H1 (cell line): ENCODE measurements at regions not wholly inside any gene's neighbourhood (a gene's known extent, or its start where the extent isn't known, plus 50 kb on each side); places are given as distances from the start of the nearest gene placed in this dataset.

Experiments
- CTCF ChIA-PET: fragments of 300-600 bp; sonication (Branson Sonifier 250); formaldehyde crosslinking; loops from one replicate; lab custom pipeline; 2021; ENCODE audit not compliant: partially characterized antibody; lab: Charles Lee
- POLR2A ChIA-PET: fragments of 300-600 bp; sonication (Branson Sonifier 250); formaldehyde crosslinking; loops from one replicate; lab custom pipeline; 2021; ENCODE audit warnings: inconsistent platforms; ENCODE audit not compliant: partially characterized antibody; lab: Charles Lee
- DNase-seq, 2 experiments: peaks; one replicate each; pipeline versions ENCODE4 v3.0.0 to v3.0.0-alpha.2; 2010 to 2022; ENCODE audit warnings: low spot score in 2 of 2, low read depth in 1 of 2, mixed read lengths in 1 of 2
- FAIRE-seq: peaks from 2 replicates; lab custom pipeline; 2011; peaks lifted over from hg19 to GRCh38; lab: Jason Lieb, UNC
- H2AFZ ChIP-seq: 2 replicates; pipeline ENCODE4 v1.8.1; 2012; ENCODE audit warnings: low read length, inconsistent platforms
- H2AK5ac ChIP-seq: 2 replicates; pipeline ENCODE4 v1.6.1; 2013; ENCODE audit warnings: low read depth, low read length
- H2BK120ac ChIP-seq: replicated peaks from 2 replicates; pipeline ENCODE3; 2013; ENCODE audit warnings: low read depth, low read length, inconsistent platforms
- H2BK12ac ChIP-seq: 2 replicates; pipeline ENCODE4 v1.6.1; 2013; ENCODE audit warnings: low read depth, low read length
- H2BK15ac ChIP-seq: 2 replicates; pipeline ENCODE4 v1.6.1; 2013; ENCODE audit warnings: low read length
- H2BK20ac ChIP-seq: 2 replicates; pipeline ENCODE4 v1.6.1; 2013; ENCODE audit warnings: low read length
- H2BK5ac ChIP-seq: 2 replicates; pipeline ENCODE4 v1.6.1; 2013; ENCODE audit warnings: low read depth, low read length
- H3K14ac ChIP-seq: 2 replicates; pipeline ENCODE4 v1.6.1; 2013; ENCODE audit warnings: inconsistent platforms; ENCODE audit not compliant: insufficient read length
- H3K18ac ChIP-seq: 2 replicates; pipeline ENCODE4 v1.6.1; 2013; ENCODE audit warnings: low read length; ENCODE audit errors: extremely low read depth
- H3K23ac ChIP-seq: 2 replicates; pipeline ENCODE4 v1.6.1; 2013; ENCODE audit warnings: inconsistent platforms; ENCODE audit not compliant: insufficient read length
- H3K23me2 ChIP-seq: 2 replicates; pipeline ENCODE4 v1.6.1; 2013; ENCODE audit warnings: low read depth, low read length
- H3K27ac ChIP-seq: 2 replicates; pipeline ENCODE4 v1.6.1; 2011; ENCODE audit warnings: low read depth, low read length, inconsistent platforms
- H3K27me3 ChIP-seq, 4 experiments: replicated peaks in 1 of 4; 1 replicate in 1 of 4; 2 replicates in 3 of 4; pipeline versions ENCODE4 v1.6.1 to v1.8.1; 2011 to 2013; ENCODE audit warnings: low read length in 3 of 4, mild to moderate bottlenecking in 3 of 4, inconsistent platforms in 2 of 4, mixed read lengths in 2 of 4, moderate library complexity in 1 of 4; ENCODE audit not compliant: control insufficient read depth in 3 of 4, insufficient read depth in 3 of 4; ENCODE audit errors: extremely low read depth in 1 of 4
- H3K36me3 ChIP-seq, 4 experiments: 2 replicates each; pipeline versions ENCODE4 v1.6.1 to v1.8.1; 2011 to 2013; ENCODE audit warnings: mild to moderate bottlenecking in 4 of 4, low read length in 3 of 4, moderate library complexity in 2 of 4, control low read depth in 1 of 4, inconsistent platforms in 1 of 4; ENCODE audit not compliant: insufficient read depth in 4 of 4, control insufficient read depth in 2 of 4
- H3K4ac ChIP-seq: replicated peaks from 2 replicates; pipeline ENCODE3; 2013; ENCODE audit warnings: low read length, low read depth, mixed read lengths, inconsistent platforms; ENCODE audit not compliant: insufficient read length
- H3K4me1 ChIP-seq, 4 experiments: replicated peaks in 1 of 4; 1 replicate in 1 of 4; 2 replicates in 3 of 4; pipeline versions ENCODE4 v1.6.1 to v1.8.1; 2011 to 2013; ENCODE audit warnings: low read length in 3 of 4, inconsistent platforms in 2 of 4, mixed read lengths in 1 of 4; ENCODE audit not compliant: insufficient read depth in 4 of 4, control insufficient read depth in 3 of 4
- H3K4me2 ChIP-seq, 2 experiments: 2 replicates each; pipeline versions ENCODE4 v1.6.1 to v1.8.1; 2011 to 2013; ENCODE audit warnings: low read depth in 2 of 2, low read length in 2 of 2, control low read depth in 1 of 2, inconsistent platforms in 1 of 2, mild to moderate bottlenecking in 1 of 2; ENCODE audit not compliant: insufficient read depth in 1 of 2
- H3K4me3 ChIP-seq, 4 experiments: fragments of 200-600, 300-600 bp in 1 of 4; sonication (generic), shearing (Covaris generic), sonication (Bioruptor Twin) in 1 of 4; 2 replicates each; pipeline versions ENCODE4 v1.5.1 to v1.8.1; 2011 to 2016; ENCODE audit warnings: low read length in 4 of 4, low read depth in 3 of 4, control low read depth in 2 of 4, inconsistent platforms in 2 of 4, mild to moderate bottlenecking in 2 of 4, mixed read lengths in 1 of 4, moderate library complexity in 1 of 4; ENCODE audit not compliant: insufficient read depth in 2 of 4; ENCODE audit errors: extremely low read depth in 1 of 4
- H3K56ac ChIP-seq: replicated peaks from 2 replicates; pipeline ENCODE3; 2013; ENCODE audit warnings: low read depth, mild to moderate bottlenecking, mixed read lengths, low read length, inconsistent platforms; ENCODE audit not compliant: insufficient read length
- H3K79me1 ChIP-seq: 2 replicates; pipeline ENCODE4 v1.6.1; 2013; ENCODE audit warnings: low read depth, low read length, control low read depth
- H3K79me2 ChIP-seq, 2 experiments: 2 replicates each; pipeline versions ENCODE4 v1.6.1 to v1.8.1; 2012 to 2013; ENCODE audit warnings: low read length in 2 of 2, mild to moderate bottlenecking in 2 of 2, inconsistent platforms in 1 of 2; ENCODE audit not compliant: insufficient read depth in 2 of 2, control insufficient read depth in 1 of 2
- H3K9ac ChIP-seq, 4 experiments: replicated peaks in 1 of 4; 1 replicate in 1 of 4; 2 replicates in 3 of 4; pipeline versions ENCODE4 v1.6.1 to v1.8.1; 2011 to 2013; ENCODE audit warnings: low read depth in 3 of 4, low read length in 3 of 4, control low read depth in 2 of 4, mild to moderate bottlenecking in 2 of 4, moderate library complexity in 2 of 4, inconsistent platforms in 1 of 4; ENCODE audit errors: extremely low read depth in 1 of 4
- H3K9me3 ChIP-seq, 2 experiments: 2 replicates each; pipeline versions ENCODE4 v1.6.1 to v1.8.1; 2012 to 2013; ENCODE audit warnings: mild to moderate bottlenecking in 2 of 2, moderate library complexity in 2 of 2, control low read depth in 1 of 2, inconsistent platforms in 1 of 2, low read depth in 1 of 2, low read length in 1 of 2, mixed read lengths in 1 of 2; ENCODE audit not compliant: insufficient read depth in 2 of 2
- H4K20me1 ChIP-seq, 2 experiments: replicated peaks in 1 of 2; 2 replicates each; pipeline versions ENCODE3 to v1.8.1; 2011 to 2013; ENCODE audit warnings: inconsistent platforms in 2 of 2, low read length in 2 of 2, mild to moderate bottlenecking in 1 of 2; ENCODE audit not compliant: insufficient read depth in 2 of 2, control insufficient read depth in 1 of 2
- H4K5ac ChIP-seq: 2 replicates; pipeline ENCODE4 v1.6.1; 2013; ENCODE audit warnings: low read length, low read depth, mixed read lengths, inconsistent platforms; ENCODE audit not compliant: insufficient read length
- H4K8ac ChIP-seq: 2 replicates; pipeline ENCODE4 v1.8.0; 2013; ENCODE audit warnings: mild to moderate bottlenecking, moderate library complexity, low read length, inconsistent platforms; ENCODE audit not compliant: insufficient read depth; ENCODE audit errors: extremely low read depth
- H4K91ac ChIP-seq: replicated peaks from 2 replicates; pipeline ENCODE3; 2013; ENCODE audit warnings: low read length, mixed read lengths, inconsistent platforms; ENCODE audit not compliant: insufficient read length
- BRCA1 ChIP-seq: IDR thresholded peaks from 2 replicates; pipeline ENCODE4 v1.6.1; 2012; ENCODE audit warnings: low read depth, low read length, improper control_type of control experiment
- CBX5 ChIP-seq: fragments of 300-800, 300-1000 bp; sonication (generic); IDR thresholded peaks from 2 replicates; pipeline ENCODE4 v1.7.1; 2016; ENCODE audit warnings: antibody characterized with exemption, low read length, low read depth
- JUN ChIP-seq: IDR thresholded peaks from 2 replicates; pipeline ENCODE4 v1.6.1; 2011; ENCODE audit warnings: low read depth, mild to moderate bottlenecking, improper control_type of control experiment, low read length
- KDM4A ChIP-seq: IDR thresholded peaks from one replicate; pipeline ENCODE4 v1.7.1; 2012; ENCODE audit warnings: low read depth, mild to moderate bottlenecking, moderate library complexity, low read length, inconsistent platforms; ENCODE audit not compliant: severe bottlenecking
- PHF8 ChIP-seq: fragments of 200-600 bp; sonication (generic); conservative IDR thresholded peaks from 2 replicates; pipeline ENCODE4 v1.7.1; 2012; ENCODE audit warnings: low read depth, mild to moderate bottlenecking, inconsistent platforms, low read length, moderate library complexity
- RXRA ChIP-seq: IDR thresholded peaks from 2 replicates; pipeline ENCODE4 v1.6.1; 2011; ENCODE audit warnings: low read depth, mild to moderate bottlenecking, low read length, moderate library complexity; ENCODE audit not compliant: insufficient read depth
- SP1 ChIP-seq: IDR thresholded peaks from 2 replicates; pipeline ENCODE4 v1.6.1; 2011; ENCODE audit warnings: low read depth, low read length
- SP4 ChIP-seq: IDR thresholded peaks from 2 replicates; pipeline ENCODE4 v1.6.1; 2012; ENCODE audit warnings: low read length, inconsistent platforms
- TAF1 ChIP-seq: IDR thresholded peaks from 2 replicates; pipeline ENCODE4 v1.6.1; 2011; ENCODE audit warnings: mild to moderate bottlenecking, low read depth, low read length
- TCF12 ChIP-seq: IDR thresholded peaks from 2 replicates; pipeline ENCODE4 v1.6.1; 2011; ENCODE audit warnings: low read depth, mild to moderate bottlenecking, low read length
- WGBS, 2 experiments: shearing (Covaris generic) in 1 of 2; methylation state at CpG; one replicate each; pipeline versions ENCODE4 v1.1.6 to v1.1.7; 2013 to 2015; ENCODE audit warnings: low lambda C conversion rate in 2 of 2, mixed read lengths in 2 of 2, inconsistent platforms in 1 of 2, low coverage in 1 of 2, missing lambda C conversion rate in 1 of 2; ENCODE audit not compliant: insufficient replicate concordance in 2 of 2, insufficient coverage in 1 of 2, insufficient read length in 1 of 2; ENCODE audit errors: extremely low coverage in 1 of 2, missing lambda C conversion rate in 1 of 2; 5-methylcytosine and 5-hydroxymethylcytosine counted together
- TF ChIP-seq, protein P1 (sequence below): IDR thresholded peaks from 2 replicates; pipeline ENCODE4 v1.6.1; 2011; ENCODE audit warnings: low read length, improper control_type of control experiment
- TF ChIP-seq, protein P2 (sequence below): IDR thresholded peaks from 2 replicates; pipeline ENCODE4 v1.6.1; 2011; ENCODE audit warnings: low read depth, mild to moderate bottlenecking, low read length; ENCODE audit not compliant: insufficient read depth

DNA sequence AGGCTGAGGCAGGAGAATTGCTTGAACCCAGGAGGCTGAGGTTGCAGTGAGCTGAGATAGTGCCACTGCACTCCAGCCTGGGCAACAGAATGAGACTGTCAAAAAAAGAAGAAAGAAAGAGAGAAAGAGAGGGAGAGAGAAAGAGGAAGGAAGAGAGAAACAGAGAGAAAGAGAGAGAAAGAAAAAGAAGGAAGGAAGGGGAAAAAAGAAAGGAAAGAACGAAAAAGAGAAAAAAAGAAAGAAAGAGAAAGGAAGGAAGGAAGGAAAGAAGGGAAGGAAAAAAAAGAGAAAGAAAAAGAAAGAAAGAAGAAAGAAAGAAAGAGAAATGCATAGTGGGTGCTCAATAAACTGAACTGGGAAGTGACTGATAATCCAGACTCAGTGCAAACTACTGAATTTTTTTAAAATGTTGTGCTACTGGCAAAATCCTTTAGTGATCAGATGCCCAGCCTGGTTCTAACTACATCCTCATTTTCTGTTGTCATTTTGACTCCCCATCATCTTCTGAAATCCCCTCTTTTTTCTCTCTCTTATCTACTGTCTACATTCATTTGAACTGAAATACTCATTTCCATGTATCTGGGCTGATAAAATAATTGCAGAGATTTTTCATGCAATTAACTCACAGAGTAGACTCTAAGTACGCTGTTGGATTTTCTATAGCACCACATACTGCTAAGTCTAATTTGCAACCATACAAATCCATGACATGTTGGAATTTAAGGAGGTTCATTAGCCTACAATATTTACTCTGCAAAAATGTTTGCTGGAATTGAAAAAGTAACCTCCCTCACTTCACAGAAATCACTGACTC lies 85.3 kb upstream of the HIVEP1 start:
- Histone ChIP-seq H3K79me1 (no peaks in the 10 kb centered on the region), H3K36me3 (no peaks in the 10 kb centered on the region), H2BK120ac (no peak overlapping the region), H3K4me1 (peaks cover 3 to 6% (median 5%) of the 10 kb centered on the region in 4 experiments), H3K27me3 (no peaks in the 10 kb centered on the region), H2BK12ac (no peak overlapping the region), H3K56ac (no peak overlapping the region), H2BK5ac (no peak overlapping the region), H3K23me2 (no peaks in the 10 kb centered on the region; the same call in 1 of the 2 replicates), H3K18ac (no peak overlapping the region), H2BK15ac (no peak overlapping the region), H3K4me3 (no peak overlapping the region), H4K5ac (no peak overlapping the region), H3K14ac (no peak overlapping the region), H4K20me1 (no peaks in the 10 kb centered on the region), H2AK5ac (no peak overlapping the region), H3K9me3 (no peaks in the 10 kb centered on the region), H2BK20ac (no peak overlapping the region), H2AFZ (peak overlapping the region; percentile 82; the same call in 1 of the 2 replicates), H3K27ac (no peak overlapping the region), H3K79me2 (no peaks in the 10 kb centered on the region), H4K91ac (no peak overlapping the region), H3K23ac (no peak overlapping the region), H3K4me2 (no peak overlapping the region), H4K8ac (no peak overlapping the region), H3K4ac (no peak overlapping the region), H3K9ac (no peak overlapping the region)
- ChIA-PET POLR2A (no interaction called here), CTCF (interaction anchor here (0.7 kb wide), 1 partner anchor 149 kb away, joined by 4 read pairs; no protein-coding TSS in a partner anchor)
- FAIRE-seq (no peak), DNase-seq (no peak)
- WGBS, 2 experiments = 81% methylated on average over 2 of the region's 2 CpGs; no CpG with 5 or more reads in 1 of the 2 experiments
- TF ChIP-seq PHF8 (no peak), KDM4A (no peak), TCF12 (no peak), SP1 (no peak), TAF1 (no peak), BRCA1 (no peak), SP4 (no peak), RXRA (no peak), CBX5 (no peak), JUN (no peak)
- TF ChIP-seq, protein P1, sequence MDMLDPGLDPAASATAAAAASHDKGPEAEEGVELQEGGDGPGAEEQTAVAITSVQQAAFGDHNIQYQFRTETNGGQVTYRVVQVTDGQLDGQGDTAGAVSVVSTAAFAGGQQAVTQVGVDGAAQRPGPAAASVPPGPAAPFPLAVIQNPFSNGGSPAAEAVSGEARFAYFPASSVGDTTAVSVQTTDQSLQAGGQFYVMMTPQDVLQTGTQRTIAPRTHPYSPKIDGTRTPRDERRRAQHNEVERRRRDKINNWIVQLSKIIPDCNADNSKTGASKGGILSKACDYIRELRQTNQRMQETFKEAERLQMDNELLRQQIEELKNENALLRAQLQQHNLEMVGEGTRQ = no peak
- TF ChIP-seq, protein P2, sequence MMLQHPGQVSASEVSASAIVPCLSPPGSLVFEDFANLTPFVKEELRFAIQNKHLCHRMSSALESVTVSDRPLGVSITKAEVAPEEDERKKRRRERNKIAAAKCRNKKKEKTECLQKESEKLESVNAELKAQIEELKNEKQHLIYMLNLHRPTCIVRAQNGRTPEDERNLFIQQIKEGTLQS = no peak
